Choroid plexus epithelial cell (primary cell): ENCODE measurements at regions not wholly inside any gene's neighbourhood (a gene's known extent, or its start where the extent isn't known, plus 50 kb on each side); places are given as distances from the start of the nearest gene placed in this dataset.

ENCODE experiments used
- DNase-seq: peaks from one replicate; pipeline ENCODE4 v3.0.0-alpha.2; 2010; ENCODE audit warnings: low read depth
- H3K4me3 ChIP-seq: 2 replicates; pipeline ENCODE4 v1.5.1; 2011; ENCODE audit warnings: low read depth, mild to moderate bottlenecking, control low read depth, low read length, moderate library complexity
- CTCF ChIP-seq: conservative IDR thresholded peaks from 2 replicates; pipeline ENCODE4 v1.5.1; 2011; ENCODE audit warnings: low read depth, mild to moderate bottlenecking, control low read depth, inconsistent platforms, low read length, moderate library complexity

GRCh38 chr1:218049641-218050040, 235.5 kb upstream of the RRP15 start:
- no peak for DNase-seq
- no peak overlapping the region for H3K4me3 ChIP-seq
- no peak for TF ChIP-seq CTCF

GRCh38 chr1:218058730-218059129, 226.4 kb upstream of the RRP15 start:
- TF ChIP-seq CTCF: no peak
- no peak for DNase-seq
- H3K4me3 ChIP-seq: no peak overlapping the region

GRCh38 chr1:218064426-218064825, 220.7 kb upstream of the RRP15 start:
- no peak for DNase-seq
- H3K4me3 ChIP-seq: no peak overlapping the region
- TF ChIP-seq CTCF: no peak

GRCh38 chr1:218066332-218066731, 218.8 kb upstream of the RRP15 start:
- TF ChIP-seq CTCF: no peak
- DNase-seq: no peak

GRCh38 chr1:218068241-218068640, 216.9 kb upstream of the RRP15 start:
- TF ChIP-seq CTCF: no peak
- no peak for DNase-seq
- no peak overlapping the region for H3K4me3 ChIP-seq

More at GRCh38 chr1:218066332-218066731, 218.8 kb upstream of the RRP15 start:
- no peak overlapping the region for H3K4me3 ChIP-seq

- H3K4me3 ChIP-seq: no peak overlapping the region
- TF ChIP-seq CTCF: no peak
- no peak for DNase-seq
These were observed 215.9 kb upstream of the RRP15 start for GRCh38 chr1:218069180-218069579.

- no peak for DNase-seq
- TF ChIP-seq CTCF: no peak
- no peak overlapping the region for H3K4me3 ChIP-seq
These were observed 212.0 kb upstream of the RRP15 start for GRCh38 chr1:218073062-218073461.
